ENCODE measurements at regions not wholly inside any gene's neighbourhood (a gene's known extent, or its start where the extent isn't known, plus 50 kb on each side); places are given as distances from the start of the nearest gene placed in this dataset.

GRCh38 chr17:71413935-71414334 is 706.9 kb upstream of the SOX9 start:
- Histone ChIP-seq H3K9me3 (no peaks in the 10 kb centered on the region), H3K27ac (no peak overlapping the region), H3K36me3 (no peaks in the 10 kb centered on the region), H3K4me3 (no peak overlapping the region), H3K4me1 (no peaks in the 10 kb centered on the region), H3K27me3 (no peaks in the 10 kb centered on the region)
- intact Hi-C loops (cut with DNase I; ENCODE audit: low total_unique reads) = no loop called here
- WGBS, 5 donors = 87 to 100% (median 98%) methylated on average over 2 of the region's 2 CpGs
- no peak for TF ChIP-seq POLR2AphosphoS5 (IDR thresholded peaks at IDR 0.05)
- no peak for TF ChIP-seq EP300 (IDR thresholded peaks at IDR 0.05)
- no peak for TF ChIP-seq CTCF (IDR thresholded peaks at IDR 0.05)
- no peak for TF ChIP-seq POLR2A (IDR thresholded peaks at IDR 0.05)
- no peak for DNase-seq

GRCh38 chr17:71417142-71417541 is 703.7 kb upstream of the SOX9 start:
- no peaks in the 10 kb centered on the region for H3K9me3 ChIP-seq
- no peak overlapping the region for H3K4me3 ChIP-seq
- intact Hi-C loops (cut with DNase I; ENCODE audit: low total_unique reads) = no loop called here
- no peak overlapping the region for H3K27ac ChIP-seq
- no peaks in the 10 kb centered on the region for H3K4me1 ChIP-seq
- H3K36me3 ChIP-seq = no peaks in the 10 kb centered on the region
- no peak for DNase-seq
- WGBS, 5 donors = 94 to 100% (median 97%) methylated on average over 1 of the region's 1 CpG
- TF ChIP-seq POLR2A (IDR thresholded peaks at IDR 0.05) (no peak), CTCF (IDR thresholded peaks at IDR 0.05) (no peak), EP300 (IDR thresholded peaks at IDR 0.05) (no peak), POLR2AphosphoS5 (IDR thresholded peaks at IDR 0.05) (no peak)
- H3K27me3 ChIP-seq = no peaks in the 10 kb centered on the region

- H3K4me1 ChIP-seq = no peaks in the 10 kb centered on the region
- H3K9me3 ChIP-seq = peaks cover 0 to 5% (median 2%) of the 10 kb centered on the region in 4 donors
- H3K27ac ChIP-seq = no peak overlapping the region
- no peaks in the 10 kb centered on the region for H3K27me3 ChIP-seq
- intact Hi-C loops (cut with DNase I; ENCODE audit: low total_unique reads) = no loop called here
- 76 to 85% (median 84%) methylated on average over 1 of the region's 1 CpG for WGBS, 5 donors
- DNase-seq = no peak
- no peaks in the 10 kb centered on the region for H3K36me3 ChIP-seq
- TF ChIP-seq EP300 (IDR thresholded peaks at IDR 0.05) (no peak), POLR2AphosphoS5 (IDR thresholded peaks at IDR 0.05) (no peak), CTCF (IDR thresholded peaks at IDR 0.05) (no peak), POLR2A (IDR thresholded peaks at IDR 0.05) (no peak)
- H3K4me3 ChIP-seq = no peak overlapping the region
These were observed 697.9 kb upstream of the SOX9 start for GRCh38 chr17:71422968-71423367.

GRCh38 chr17:71423871-71424546 is 696.8 kb upstream of the SOX9 start:
- 71 to 75% (median 71%) methylated on average over 5 of the region's 5 CpGs for WGBS, 5 donors
- no peak for DNase-seq
- TF ChIP-seq POLR2A (IDR thresholded peaks at IDR 0.05) (no peak), CTCF (IDR thresholded peaks at IDR 0.05) (no peak), POLR2AphosphoS5 (IDR thresholded peaks at IDR 0.05) (no peak), EP300 (IDR thresholded peaks at IDR 0.05) (no peak)
- peaks cover 0 to 6% (median 3%) of the 10 kb centered on the region in 4 donors for H3K9me3 ChIP-seq
- no peak overlapping the region for H3K27ac ChIP-seq
- no peaks in the 10 kb centered on the region for H3K36me3 ChIP-seq
- H3K4me1 ChIP-seq = no peaks in the 10 kb centered on the region
- H3K27me3 ChIP-seq = no peaks in the 10 kb centered on the region
- no peak overlapping the region for H3K4me3 ChIP-seq
- intact Hi-C loops (cut with DNase I; ENCODE audit: low total_unique reads) = no loop called here

Data from stomach (tissue), 8 donors.